PC-3 (cell line): ENCODE measurements at regions not wholly inside any gene's neighbourhood (a gene's known extent, or its start where the extent isn't known, plus 50 kb on each side); places are given as distances from the start of the nearest gene placed in this dataset.

Experiments
- ATAC-seq: fragments of 200-7000 bp; cut with Tn5 transposase; 2 replicates; pipeline ENCODE4 v1.9.1; 2020; ENCODE audit warnings: mild to moderate bottlenecking, moderate library complexity
- BruUV-seq: library from RNA; stranded (reverse); fragments of 400-500 nt; replicated peaks from 2 replicates; lab custom pipeline; 2021; lab: Mats Ljungman, UMichigan
- CTCF ChIA-PET: fragments of 300-600 bp; sonication (Branson Sonifier 250); formaldehyde crosslinking; loops from one replicate; lab custom pipeline; 2022; ENCODE audit warnings: antibody characterized with exemption; lab: Charles Lee
- POLR2A ChIA-PET: fragments of 300-600 bp; sonication (Branson Sonifier 250); formaldehyde crosslinking; loops from one replicate; lab custom pipeline; 2022; ENCODE audit warnings: antibody characterized with exemption; ENCODE audit not compliant: unreplicated experiment; lab: Charles Lee
- DNase-seq: peaks from one replicate; pipeline ENCODE4 v3.0.0-alpha.2; 2015
- H2AFZ ChIP-seq: fragments of 300-600 bp; sonication (generic); 2 replicates; pipeline ENCODE4 v1.6.0; 2016; ENCODE audit warnings: antibody characterized with exemption, low read length
- H3F3A ChIP-seq: fragments of 300-600 bp; sonication (generic); one replicate; pipeline ENCODE4 v1.6.0; 2017; ENCODE audit warnings: antibody characterized with exemption, low read length, control low read depth, mild to moderate bottlenecking; ENCODE audit not compliant: unreplicated experiment
- H3K27ac ChIP-seq: fragments of 300-600 bp; sonication (generic); 2 replicates; pipeline ENCODE4 v1.5.1; 2016; ENCODE audit warnings: mild to moderate bottlenecking, low read length
- H3K27me3 ChIP-seq: fragments of 300-600 bp; sonication (generic); 2 replicates; pipeline ENCODE4 v1.6.1; 2016; ENCODE audit warnings: low read length, mixed read lengths
- H3K36me3 ChIP-seq: fragments of 300-600 bp; sonication (generic); 2 replicates; pipeline ENCODE4 v1.6.1; 2016; ENCODE audit warnings: low read depth, mixed run types, low read length, mixed read lengths
- H3K4me1 ChIP-seq: fragments of 300-600 bp; sonication (generic); 2 replicates; pipeline ENCODE4 v1.5.1; 2016; ENCODE audit warnings: low read length; ENCODE audit not compliant: insufficient read depth
- H3K4me2 ChIP-seq: fragments of 300-600 bp; sonication (generic); 2 replicates; pipeline ENCODE4 v1.6.0; 2016; ENCODE audit warnings: low read length
- H3K4me3 ChIP-seq: fragments of 300-600 bp; sonication (generic); 2 replicates; pipeline ENCODE4 v1.5.1; 2016; ENCODE audit warnings: mild to moderate bottlenecking, low read length, mixed read lengths
- H3K79me2 ChIP-seq: fragments of 300-600 bp; sonication (generic); 2 replicates; pipeline ENCODE4 v1.6.1; 2017; ENCODE audit warnings: low read length, mixed read lengths
- H3K9ac ChIP-seq: fragments of 300-600 bp; sonication (generic); 2 replicates; pipeline ENCODE4 v1.6.0; 2016; ENCODE audit warnings: mild to moderate bottlenecking, low read length
- H3K9me2 ChIP-seq: fragments of 300-600 bp; sonication (generic); replicated peaks from 2 replicates; pipeline ENCODE4 v1.6.1; 2016; ENCODE audit warnings: mixed run types, low read length, mixed read lengths
- H3K9me3 ChIP-seq: fragments of 300-600 bp; sonication (generic); 2 replicates; pipeline ENCODE4 v1.6.1; 2016; ENCODE audit warnings: low read length, mixed read lengths
- H4K20me1 ChIP-seq: fragments of 300-600 bp; sonication (generic); 2 replicates; pipeline ENCODE4 v1.6.1; 2016; ENCODE audit warnings: low read length, mixed read lengths
- EZH2 ChIP-seq: fragments of 300-600 bp; sonication (generic); IDR thresholded peaks from one replicate; pipeline ENCODE4 v1.6.1; 2017; ENCODE audit warnings: antibody characterized with exemption, mild to moderate bottlenecking, low read length; ENCODE audit not compliant: unreplicated experiment
- EZH2phosphoT487 ChIP-seq: fragments of 300-600 bp; sonication (generic); IDR thresholded peaks from 2 replicates; pipeline ENCODE4 v1.6.1; 2018; ENCODE audit warnings: mild to moderate bottlenecking, antibody characterized with exemption, low read length, borderline replicate concordance
- intact Hi-C: fragments of 100-400 bp; cut with micrococcal nuclease; formaldehyde crosslinking; loops from 2 replicates; pipeline ENCODE4 v1.9.0; 2023
- TF ChIP-seq, protein P1 (sequence below): fragments of 300-600 bp; sonication (generic); conservative IDR thresholded peaks from 2 replicates; pipeline ENCODE4 v1.5.1; 2017; ENCODE audit warnings: antibody characterized with exemption, low read depth, mild to moderate bottlenecking, low read length

DNA sequence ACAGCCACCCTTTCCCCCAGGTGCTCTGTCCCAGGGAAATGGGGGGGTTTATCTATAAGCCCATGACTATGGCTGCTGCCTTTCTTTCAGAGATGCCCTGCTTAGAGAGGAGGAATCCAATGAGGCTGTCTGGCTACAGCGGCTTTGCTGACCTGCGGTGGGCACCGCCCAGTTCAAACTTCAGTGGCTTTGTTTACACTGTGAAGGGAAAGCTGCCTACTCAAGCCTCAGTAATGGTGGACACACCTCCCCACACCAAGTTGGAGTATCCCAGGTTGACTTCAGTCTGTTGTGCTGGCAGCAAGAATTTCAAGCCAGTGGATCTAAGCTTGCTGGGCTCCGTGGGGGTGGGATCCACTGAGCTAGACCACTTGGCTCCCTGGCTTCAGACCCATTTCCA lies 869.2 kb downstream of the SLC6A15 start:
- CTCF ChIA-PET, result no interaction called here
- ATAC-seq, result no peak

DNA sequence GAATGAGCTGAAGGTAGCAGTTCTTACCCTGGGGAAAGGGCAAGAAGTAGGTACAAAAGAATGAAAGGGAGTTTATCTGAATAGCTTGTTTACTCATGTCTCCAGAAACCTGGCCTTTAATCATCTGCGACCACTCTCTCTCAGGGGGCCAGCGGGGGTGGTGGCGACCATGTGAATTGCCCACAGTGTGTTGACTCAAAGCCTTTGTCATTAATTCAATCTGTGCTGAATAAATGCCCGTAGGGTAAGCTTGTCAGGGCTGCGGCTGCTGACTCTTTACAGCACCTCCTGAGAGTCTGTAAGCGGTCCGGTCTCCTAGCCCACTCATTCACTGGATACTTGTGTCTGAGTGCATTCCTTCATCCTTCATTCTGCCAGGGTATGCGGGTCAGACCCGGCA lies 874.4 kb downstream of the SLC6A15 start:
- no peaks in the 10 kb centered on the region for H3K9me3 ChIP-seq
- DNase-seq, result no peak
- H2AFZ ChIP-seq, result no peak overlapping the region
- BruUV-seq, result no TSS peak
- H3K4me2 ChIP-seq, result no peak overlapping the region
- POLR2A ChIA-PET, result no interaction called here
- TF ChIP-seq EZH2phosphoT487, result no peak
- TF ChIP-seq, protein P1, sequence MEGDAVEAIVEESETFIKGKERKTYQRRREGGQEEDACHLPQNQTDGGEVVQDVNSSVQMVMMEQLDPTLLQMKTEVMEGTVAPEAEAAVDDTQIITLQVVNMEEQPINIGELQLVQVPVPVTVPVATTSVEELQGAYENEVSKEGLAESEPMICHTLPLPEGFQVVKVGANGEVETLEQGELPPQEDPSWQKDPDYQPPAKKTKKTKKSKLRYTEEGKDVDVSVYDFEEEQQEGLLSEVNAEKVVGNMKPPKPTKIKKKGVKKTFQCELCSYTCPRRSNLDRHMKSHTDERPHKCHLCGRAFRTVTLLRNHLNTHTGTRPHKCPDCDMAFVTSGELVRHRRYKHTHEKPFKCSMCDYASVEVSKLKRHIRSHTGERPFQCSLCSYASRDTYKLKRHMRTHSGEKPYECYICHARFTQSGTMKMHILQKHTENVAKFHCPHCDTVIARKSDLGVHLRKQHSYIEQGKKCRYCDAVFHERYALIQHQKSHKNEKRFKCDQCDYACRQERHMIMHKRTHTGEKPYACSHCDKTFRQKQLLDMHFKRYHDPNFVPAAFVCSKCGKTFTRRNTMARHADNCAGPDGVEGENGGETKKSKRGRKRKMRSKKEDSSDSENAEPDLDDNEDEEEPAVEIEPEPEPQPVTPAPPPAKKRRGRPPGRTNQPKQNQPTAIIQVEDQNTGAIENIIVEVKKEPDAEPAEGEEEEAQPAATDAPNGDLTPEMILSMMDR, result no peak
- TF ChIP-seq EZH2, result no peak
- intact Hi-C loops, result no loop called here
- H3K36me3 ChIP-seq, result no peaks in the 10 kb centered on the region
- ATAC-seq, result no peak
- H3K9ac ChIP-seq, result no peak overlapping the region
- no peak overlapping the region for H3K27ac ChIP-seq
- CTCF ChIA-PET, result no interaction called here
- H3K4me3 ChIP-seq, result no peak overlapping the region
- no peaks in the 10 kb centered on the region for H3K79me2 ChIP-seq
- H3K4me1 ChIP-seq, result no peaks in the 10 kb centered on the region
- no peaks in the 10 kb centered on the region for H3K27me3 ChIP-seq
- H4K20me1 ChIP-seq, result no peaks in the 10 kb centered on the region
- no peaks in the 10 kb centered on the region for H3F3A ChIP-seq
- H3K9me2 ChIP-seq, result no peaks in the 10 kb centered on the region

More for the DNA sequence above, 869.2 kb downstream of the SLC6A15 start:
- Histone ChIP-seq H3K9ac (no peak overlapping the region), H3K79me2 (no peaks in the 10 kb centered on the region), H3K4me3 (no peak overlapping the region), H4K20me1 (no peaks in the 10 kb centered on the region), H3K9me3 (no peaks in the 10 kb centered on the region), H3K9me2 (no peaks in the 10 kb centered on the region), H3K27ac (no peak overlapping the region), H3K4me1 (no peaks in the 10 kb centered on the region), H3F3A (no peaks in the 10 kb centered on the region), H2AFZ (no peak overlapping the region), H3K36me3 (no peaks in the 10 kb centered on the region), H3K27me3 (no peaks in the 10 kb centered on the region), H3K4me2 (no peak overlapping the region)
- no peak for TF ChIP-seq EZH2
- TF ChIP-seq, protein P1, result no peak
- no peak for TF ChIP-seq EZH2phosphoT487
- no TSS peak for BruUV-seq
- POLR2A ChIA-PET, result interaction anchor here (0.6 kb wide), 1 partner anchor 689 kb away, joined by 6 read pairs; no protein-coding TSS in a partner anchor
- intact Hi-C loops, result no loop called here
- DNase-seq, result no peak

DNA sequence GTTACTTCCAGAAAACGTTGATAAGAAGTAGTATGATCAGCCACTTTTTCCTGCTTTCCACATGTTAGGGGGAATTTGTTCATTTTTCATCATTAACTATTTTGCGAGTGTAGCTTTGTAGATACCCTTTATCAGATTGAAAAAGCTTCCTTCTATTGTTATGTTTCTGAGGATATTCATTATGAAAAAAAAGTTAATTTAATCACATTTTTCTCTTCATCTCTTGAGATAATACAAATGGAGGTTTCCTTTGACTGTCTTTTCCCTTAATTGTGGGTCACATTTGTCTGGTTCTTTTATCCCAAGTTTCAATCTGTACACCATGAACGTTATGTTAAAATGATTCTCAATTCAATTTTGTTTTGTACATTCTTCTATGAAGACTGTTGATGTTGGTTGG lies 875.7 kb downstream of the SLC6A15 start:
- Histone ChIP-seq H3F3A (no peaks in the 10 kb centered on the region), H3K4me2 (no peak overlapping the region), H2AFZ (no peak overlapping the region), H3K36me3 (no peaks in the 10 kb centered on the region), H3K27me3 (no peaks in the 10 kb centered on the region), H3K9me3 (no peaks in the 10 kb centered on the region), H3K9ac (no peak overlapping the region), H3K4me3 (no peak overlapping the region), H3K27ac (no peak overlapping the region), H3K4me1 (no peaks in the 10 kb centered on the region), H4K20me1 (no peaks in the 10 kb centered on the region), H3K9me2 (no peaks in the 10 kb centered on the region), H3K79me2 (no peaks in the 10 kb centered on the region)
- BruUV-seq, result no TSS peak
- DNase-seq (no peak), ATAC-seq (no peak)
- POLR2A ChIA-PET, result no interaction called here
- intact Hi-C loops, result no loop called here
- CTCF ChIA-PET, result no interaction called here
- TF ChIP-seq EZH2 (no peak), EZH2phosphoT487 (no peak)
- TF ChIP-seq, protein P1, result no peak
